ENCODE measurements at regions not wholly inside any gene's neighbourhood (a gene's known extent, or its start where the extent isn't known, plus 50 kb on each side); places are given as distances from the start of the nearest gene placed in this dataset.

DNA sequence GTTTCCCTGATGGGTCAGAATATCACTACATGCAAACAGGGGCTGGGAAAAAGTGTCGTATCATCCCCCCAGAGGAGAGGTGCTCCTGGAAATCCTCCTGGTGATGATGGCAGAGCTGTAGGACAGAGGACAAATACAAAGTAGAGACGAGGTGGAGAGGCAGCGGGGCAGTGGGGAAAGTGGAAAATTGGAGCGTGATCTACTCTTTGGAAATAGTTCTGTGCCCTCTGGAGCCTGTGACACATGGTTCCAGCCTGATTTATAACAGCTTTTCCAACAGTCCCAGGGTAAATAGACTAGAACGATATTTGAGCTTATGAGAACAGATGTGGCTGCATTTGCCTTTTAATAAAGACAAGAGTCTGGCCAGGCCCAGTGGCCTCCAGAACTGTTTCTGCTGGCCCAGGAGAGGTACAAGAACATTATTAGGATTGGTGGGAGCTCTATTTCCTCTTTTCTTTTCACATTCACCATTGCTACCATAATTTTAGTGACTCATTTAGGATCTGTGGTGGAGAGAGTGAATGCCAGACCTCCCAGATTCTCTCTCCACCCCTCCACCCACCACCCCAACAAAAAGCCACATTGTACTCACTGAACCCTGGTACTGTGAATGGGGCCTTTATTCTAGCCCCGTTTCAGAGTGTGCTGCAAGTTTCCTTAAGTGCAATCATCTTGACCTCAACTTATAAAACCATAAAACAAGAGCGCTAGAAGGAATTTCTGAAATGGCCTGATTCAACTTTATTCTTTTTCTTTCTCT lies 78.3 kb downstream of the BTBD3 start:
- TF ChIP-seq, protein P1, sequence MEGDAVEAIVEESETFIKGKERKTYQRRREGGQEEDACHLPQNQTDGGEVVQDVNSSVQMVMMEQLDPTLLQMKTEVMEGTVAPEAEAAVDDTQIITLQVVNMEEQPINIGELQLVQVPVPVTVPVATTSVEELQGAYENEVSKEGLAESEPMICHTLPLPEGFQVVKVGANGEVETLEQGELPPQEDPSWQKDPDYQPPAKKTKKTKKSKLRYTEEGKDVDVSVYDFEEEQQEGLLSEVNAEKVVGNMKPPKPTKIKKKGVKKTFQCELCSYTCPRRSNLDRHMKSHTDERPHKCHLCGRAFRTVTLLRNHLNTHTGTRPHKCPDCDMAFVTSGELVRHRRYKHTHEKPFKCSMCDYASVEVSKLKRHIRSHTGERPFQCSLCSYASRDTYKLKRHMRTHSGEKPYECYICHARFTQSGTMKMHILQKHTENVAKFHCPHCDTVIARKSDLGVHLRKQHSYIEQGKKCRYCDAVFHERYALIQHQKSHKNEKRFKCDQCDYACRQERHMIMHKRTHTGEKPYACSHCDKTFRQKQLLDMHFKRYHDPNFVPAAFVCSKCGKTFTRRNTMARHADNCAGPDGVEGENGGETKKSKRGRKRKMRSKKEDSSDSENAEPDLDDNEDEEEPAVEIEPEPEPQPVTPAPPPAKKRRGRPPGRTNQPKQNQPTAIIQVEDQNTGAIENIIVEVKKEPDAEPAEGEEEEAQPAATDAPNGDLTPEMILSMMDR (IDR thresholded peaks at IDR 0.05): no peak
- no peak for TF ChIP-seq EP300 (IDR thresholded peaks at IDR 0.05)
